Mucosa of rectum (tissue), 2 donors: ENCODE measurements at regions not wholly inside any gene's neighbourhood (a gene's known extent, or its start where the extent isn't known, plus 50 kb on each side); places are given as distances from the start of the nearest gene placed in this dataset.

ENCODE experiments used
- H3K27ac ChIP-seq, 2 donors: one replicate each; pipeline ENCODE4 v1.7.0; 2013; ENCODE audit warnings: inconsistent platforms in 2 of 2, low read depth in 2 of 2, low read length in 2 of 2
- H3K27me3 ChIP-seq, 2 donors: one replicate each; pipeline ENCODE4 v1.7.0; 2013; ENCODE audit warnings: low read length in 2 of 2; ENCODE audit not compliant: control insufficient read depth in 2 of 2, insufficient read depth in 2 of 2
- H3K36me3 ChIP-seq, 2 donors: one replicate each; pipeline ENCODE4 v1.7.0; 2013; ENCODE audit warnings: low read length in 2 of 2; ENCODE audit not compliant: control insufficient read depth in 2 of 2, insufficient read depth in 2 of 2
- H3K4me1 ChIP-seq, 2 donors: one replicate each; pipeline ENCODE4 v1.7.0; 2013; ENCODE audit warnings: low read length in 2 of 2, mild to moderate bottlenecking in 1 of 2; ENCODE audit not compliant: control insufficient read depth in 2 of 2, insufficient read depth in 2 of 2
- H3K4me3 ChIP-seq, 2 donors: one replicate each; pipeline ENCODE4 v1.7.0; 2013; ENCODE audit warnings: low read length in 2 of 2
- H3K9ac ChIP-seq, 2 donors: one replicate each; pipeline ENCODE4 v1.7.0; 2013; ENCODE audit warnings: low read length in 2 of 2, low read depth in 1 of 2, mild to moderate bottlenecking in 1 of 2
- H3K9me3 ChIP-seq, 2 donors: one replicate each; pipeline ENCODE4 v1.7.0; 2013; ENCODE audit warnings: low read length in 2 of 2; ENCODE audit not compliant: control insufficient read depth in 2 of 2
- donor health status: healthy.
- donor health status: Normal muscosa, but diverticular disease.

DNA sequence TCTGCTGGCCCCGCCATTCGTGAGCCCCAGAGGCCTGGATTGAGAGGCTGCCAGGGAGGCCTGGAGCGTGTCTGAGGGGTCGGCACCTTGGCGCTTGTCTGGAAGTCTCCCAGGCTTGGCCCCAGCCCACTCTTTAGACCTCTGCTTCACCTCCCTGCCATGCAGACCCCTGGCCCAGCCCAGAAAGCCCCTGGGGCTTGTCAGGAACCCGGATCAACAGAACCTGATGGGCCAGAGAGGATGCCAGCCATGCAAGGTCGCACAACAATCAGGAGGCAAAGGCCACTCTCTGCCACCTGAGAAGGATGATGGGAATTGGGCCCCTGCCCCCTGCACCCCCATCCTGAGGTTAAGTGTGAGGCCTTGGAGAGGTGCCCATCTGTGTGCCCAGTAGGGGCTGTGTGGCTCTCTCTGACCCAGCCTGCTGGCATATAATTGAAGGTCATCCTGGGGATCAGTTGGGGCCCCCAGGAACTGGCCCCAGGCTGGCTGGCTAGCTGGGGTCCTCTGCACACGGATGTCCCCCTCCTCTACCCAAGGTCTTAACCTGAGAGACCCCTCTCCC is 103.3 kb upstream of the SLC6A6 start:
- Histone ChIP-seq H3K9ac (no peak overlapping the region), H3K36me3 (no peaks in the 10 kb centered on the region), H3K27me3 (peaks cover 0 to 5% of the 10 kb centered on the region in 2 donors), H3K9me3 (no peaks in the 10 kb centered on the region), H3K4me1 (peaks cover 5 to 25% of the 10 kb centered on the region in 2 donors), H3K4me3 (no peak overlapping the region), H3K27ac (no peak overlapping the region)

- Histone ChIP-seq H3K36me3 (no peaks in the 10 kb centered on the region), H3K27ac (no peak overlapping the region)
Observed at GRCh38 chr3:14299767-14300166, 102.6 kb upstream of the SLC6A6 start.

GRCh38 chr3:14300721-14301399 is 101.5 kb upstream of the SLC6A6 start:
- Histone ChIP-seq H3K4me3 (no peak overlapping the region), H3K9ac (no peak overlapping the region), H3K27me3 (peaks cover 0 to 5% of the 10 kb centered on the region in 2 donors), H3K36me3 (no peaks in the 10 kb centered on the region), H3K27ac (no peak overlapping the region), H3K9me3 (no peaks in the 10 kb centered on the region), H3K4me1 (peaks cover 5 to 17% of the 10 kb centered on the region in 2 donors)

More at GRCh38 chr3:14299767-14300166, 102.6 kb upstream of the SLC6A6 start:
- H3K4me1 ChIP-seq, result peaks cover 5 to 25% of the 10 kb centered on the region in 2 donors
- no peak overlapping the region for H3K9ac ChIP-seq
- H3K4me3 ChIP-seq, result no peak overlapping the region
- no peaks in the 10 kb centered on the region for H3K9me3 ChIP-seq
- H3K27me3 ChIP-seq, result peaks cover 0 to 5% of the 10 kb centered on the region in 2 donors

DNA sequence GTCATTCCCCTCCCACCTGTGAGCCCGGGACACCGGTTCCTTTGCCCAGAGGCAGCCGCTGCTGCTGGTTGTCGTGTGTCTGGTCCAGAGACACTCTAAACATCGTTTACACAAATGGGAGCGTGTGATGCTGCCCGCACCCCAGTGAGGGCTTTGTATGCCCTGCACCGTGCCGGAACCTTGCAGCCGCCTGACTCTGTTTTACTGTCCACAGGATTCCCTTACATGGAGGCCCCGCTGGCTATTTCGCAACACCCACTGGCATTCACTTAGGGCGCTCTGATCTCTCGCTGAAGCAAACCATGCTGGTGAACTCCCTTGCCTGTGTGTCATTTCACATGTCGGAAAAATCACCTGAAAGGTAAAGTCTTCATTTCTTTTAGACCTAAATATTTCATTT is 100.8 kb upstream of the SLC6A6 start:
- H3K36me3 ChIP-seq, result no peaks in the 10 kb centered on the region
- no peaks in the 10 kb centered on the region for H3K9me3 ChIP-seq
- peaks cover 0 to 10% of the 10 kb centered on the region in 2 donors for H3K4me1 ChIP-seq
- H3K27ac ChIP-seq, result no peak overlapping the region
- no peak overlapping the region for H3K4me3 ChIP-seq
- H3K9ac ChIP-seq, result no peak overlapping the region
- peaks cover 0 to 5% of the 10 kb centered on the region in 2 donors for H3K27me3 ChIP-seq

GRCh38 chr3:14303336-14304100 is 98.9 kb upstream of the SLC6A6 start:
- no peaks in the 10 kb centered on the region for H3K4me1 ChIP-seq
- no peaks in the 10 kb centered on the region for H3K9me3 ChIP-seq
- H3K36me3 ChIP-seq, result no peaks in the 10 kb centered on the region
- H3K27ac ChIP-seq, result no peak overlapping the region
- H3K27me3 ChIP-seq, result peaks cover 0 to 5% of the 10 kb centered on the region in 2 donors
- no peak overlapping the region for H3K4me3 ChIP-seq
- no peak overlapping the region for H3K9ac ChIP-seq

- Histone ChIP-seq H3K27me3 (peaks cover 0 to 5% of the 10 kb centered on the region in 2 donors), H3K27ac (no peak overlapping the region), H3K4me1 (no peaks in the 10 kb centered on the region), H3K9ac (no peak overlapping the region), H3K4me3 (no peak overlapping the region), H3K36me3 (no peaks in the 10 kb centered on the region), H3K9me3 (no peaks in the 10 kb centered on the region)
Observed at GRCh38 chr3:14304101-14305045, 98.0 kb upstream of the SLC6A6 start.

DNA sequence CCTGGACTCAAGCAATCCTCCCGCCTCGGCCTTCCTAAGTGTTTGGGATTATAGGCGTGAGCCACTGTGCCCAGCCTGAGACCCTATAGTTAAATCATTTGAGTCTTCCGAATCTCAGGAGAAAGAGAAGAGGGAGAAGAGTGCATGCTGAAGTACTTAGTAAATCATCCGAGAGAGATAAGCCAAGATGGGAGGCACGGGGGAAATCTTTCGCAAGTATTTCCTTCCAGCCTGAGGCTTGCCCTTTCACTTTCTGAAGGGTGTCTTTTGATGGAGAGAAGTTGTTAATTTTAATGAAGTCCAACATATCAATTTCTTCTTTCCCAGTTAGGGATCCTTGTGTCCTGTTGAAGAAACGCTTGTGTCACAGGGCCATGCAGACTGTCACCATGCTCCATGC is 97.1 kb upstream of the SLC6A6 start:
- Histone ChIP-seq H3K4me3 (no peak overlapping the region), H3K27ac (no peak overlapping the region), H3K27me3 (peaks cover 0 to 5% of the 10 kb centered on the region in 2 donors)

DNA sequence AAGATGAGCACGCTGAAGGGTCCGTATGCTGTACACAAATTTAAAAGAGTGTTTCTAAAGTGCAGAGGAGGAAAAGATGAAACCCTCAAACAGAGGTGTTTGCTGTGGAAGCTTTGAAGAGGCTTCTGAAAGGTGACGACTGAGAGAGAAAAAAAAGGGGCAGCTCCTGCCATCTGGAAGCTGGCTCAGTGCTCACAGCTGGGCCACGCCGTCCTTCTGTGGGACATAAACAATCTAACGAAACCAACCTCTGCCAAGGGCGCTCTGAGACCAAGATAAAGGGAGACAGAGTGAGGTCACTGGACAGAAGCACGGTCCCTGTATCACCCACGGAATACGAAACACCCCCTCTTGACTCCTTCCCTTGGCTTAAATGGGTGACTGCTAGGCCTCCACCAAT is 96.3 kb upstream of the SLC6A6 start:
- H3K4me3 ChIP-seq, result no peak overlapping the region
- H3K9me3 ChIP-seq, result no peaks in the 10 kb centered on the region
- no peak overlapping the region for H3K9ac ChIP-seq
- no peaks in the 10 kb centered on the region for H3K36me3 ChIP-seq
- H3K4me1 ChIP-seq, result no peaks in the 10 kb centered on the region
- no peak overlapping the region for H3K27ac ChIP-seq
- H3K27me3 ChIP-seq, result peaks cover 0 to 2% of the 10 kb centered on the region in 2 donors

More for the DNA sequence above, 97.1 kb upstream of the SLC6A6 start:
- no peak overlapping the region for H3K9ac ChIP-seq
- no peaks in the 10 kb centered on the region for H3K9me3 ChIP-seq
- H3K36me3 ChIP-seq, result no peaks in the 10 kb centered on the region
- H3K4me1 ChIP-seq, result no peaks in the 10 kb centered on the region

GRCh38 chr3:14307656-14308302 is 94.6 kb upstream of the SLC6A6 start:
- Histone ChIP-seq H3K4me1 (peaks cover 8 to 11% of the 10 kb centered on the region in 2 donors), H3K27ac (no peak overlapping the region), H3K36me3 (no peaks in the 10 kb centered on the region), H3K4me3 (no peak overlapping the region), H3K9ac (no peak overlapping the region), H3K9me3 (no peaks in the 10 kb centered on the region), H3K27me3 (peaks cover 0 to 3% of the 10 kb centered on the region in 2 donors)
